ENCODE measurements at regions not wholly inside any gene's neighbourhood (a gene's known extent, or its start where the extent isn't known, plus 50 kb on each side); places are given as distances from the start of the nearest gene placed in this dataset.
"Not testable (repeated sequence)": the region's sequence is repeated elsewhere in the genome, so short reads cannot be mapped to it uniquely, and the experiment has no call there.

DNA sequence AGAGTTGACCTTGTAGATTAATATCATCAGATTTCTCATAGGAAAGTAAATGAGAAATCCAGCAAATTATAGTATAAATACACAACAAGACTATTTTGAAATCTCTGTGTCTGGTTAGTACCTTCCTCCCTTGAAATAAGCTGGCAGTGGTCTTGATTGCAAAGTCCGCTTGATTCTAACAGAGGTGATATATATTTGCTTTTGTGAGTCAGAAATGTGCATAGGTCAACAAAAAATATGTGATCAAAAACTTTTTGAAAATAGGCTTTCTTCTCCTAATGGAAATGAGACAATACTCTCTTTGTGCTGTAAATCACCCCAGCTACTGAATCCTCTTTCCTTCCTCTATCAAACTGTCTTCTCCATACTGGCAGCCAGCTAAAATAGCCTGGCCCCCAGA lies 749.2 kb upstream of the CDH10 start:
- no peak for DNase-seq

DNA sequence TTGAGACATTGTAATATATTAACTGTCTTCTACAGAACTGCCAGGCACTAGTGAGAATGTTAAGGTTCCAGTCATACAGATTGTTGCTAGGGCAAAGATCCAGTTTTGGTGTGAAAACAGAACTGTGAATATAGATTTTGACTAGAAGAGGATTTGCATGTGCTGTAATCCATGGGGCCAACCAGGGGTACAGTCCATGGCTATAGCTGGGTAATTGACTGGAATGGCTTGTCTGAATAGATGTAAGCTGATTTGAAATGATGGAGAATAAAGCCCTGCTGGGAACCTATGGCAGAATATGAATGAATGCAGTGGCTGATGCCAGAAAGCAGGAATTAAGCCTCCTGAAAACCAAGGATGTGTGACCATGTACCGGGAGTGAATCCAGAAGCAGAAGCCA lies 748.5 kb upstream of the CDH10 start:
- DNase-seq, result no peak

DNA sequence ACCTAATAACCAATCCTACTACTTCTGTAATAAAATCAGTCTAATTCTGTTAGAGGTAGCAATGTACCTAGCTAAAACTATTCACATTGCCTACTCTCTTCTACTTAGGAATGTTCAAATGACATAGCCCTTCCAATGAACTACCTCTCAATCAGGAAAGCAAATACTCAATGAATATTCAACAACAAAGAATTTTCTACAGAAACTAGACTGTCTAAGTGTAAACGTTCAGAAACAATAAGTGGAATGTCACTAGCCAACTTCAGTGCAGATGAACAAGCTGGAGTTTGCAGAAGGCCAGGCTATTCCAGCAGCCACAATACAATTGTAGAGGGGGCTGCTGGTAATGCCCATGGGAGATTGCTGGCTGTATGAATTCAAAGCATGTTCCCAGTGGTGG lies 743.2 kb upstream of the CDH10 start:
- no peak for DNase-seq

DNA sequence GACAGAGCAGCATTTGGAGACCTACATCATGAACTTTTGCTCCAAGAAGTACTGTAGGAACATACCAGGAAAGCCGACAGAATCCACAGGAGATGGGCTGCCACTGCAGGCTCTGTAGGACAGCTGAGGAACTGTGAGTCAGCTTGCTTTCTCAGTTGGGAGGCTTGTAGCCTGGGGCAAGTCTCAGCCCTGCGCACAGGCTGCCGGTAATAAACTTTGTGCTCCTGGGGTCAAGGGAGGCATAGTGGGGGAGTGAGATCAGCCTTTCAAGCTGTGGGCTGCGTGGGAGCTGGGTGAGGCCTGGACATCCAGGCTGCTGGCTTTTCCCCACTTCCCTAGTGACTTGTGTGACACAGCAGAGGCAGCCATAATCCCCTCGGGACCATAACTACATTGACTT lies 718.0 kb upstream of the CDH10 start:
- DNase-seq, result no peak

DNA sequence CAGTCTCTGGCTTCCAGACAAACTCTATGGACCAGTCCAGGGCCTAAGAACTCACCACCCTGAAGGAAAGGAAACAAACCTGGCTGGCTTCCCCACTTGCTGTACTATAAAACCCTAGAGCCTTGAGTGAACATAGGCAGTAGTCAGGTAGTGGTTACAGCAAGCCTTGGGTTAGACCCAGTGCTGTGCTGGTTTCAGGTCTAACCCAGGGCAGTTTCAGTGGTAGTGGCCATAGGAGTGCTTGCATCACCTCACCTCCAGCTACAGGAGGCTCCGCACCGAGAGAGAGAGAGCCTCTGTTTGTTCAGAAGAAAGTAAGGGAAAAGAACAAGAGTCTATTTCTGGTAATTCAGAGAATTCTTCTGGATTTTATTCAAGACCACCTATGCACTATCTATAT lies 714.1 kb upstream of the CDH10 start:
- DNase-seq, result no peak

DNA sequence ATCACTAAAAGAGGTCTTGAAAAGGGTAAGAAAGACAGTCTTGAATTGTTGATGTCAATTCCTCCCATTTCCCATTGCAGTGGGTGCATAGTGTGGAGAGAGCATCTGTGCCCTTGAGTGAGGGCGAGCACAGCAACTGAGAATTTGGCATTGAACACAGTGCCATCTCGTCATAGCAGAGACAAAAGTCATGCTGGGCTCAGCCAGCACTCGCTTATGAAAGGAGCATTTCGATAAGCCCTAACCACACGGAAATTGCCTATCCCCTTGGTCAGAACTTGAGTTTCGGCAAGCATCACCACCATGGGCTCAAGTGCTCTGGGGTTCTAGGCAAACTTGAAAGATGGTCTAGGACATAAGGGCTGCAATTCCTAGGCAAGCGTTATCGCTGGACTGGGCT lies 712.8 kb upstream of the CDH10 start:
- DNase-seq, result no peak

DNA sequence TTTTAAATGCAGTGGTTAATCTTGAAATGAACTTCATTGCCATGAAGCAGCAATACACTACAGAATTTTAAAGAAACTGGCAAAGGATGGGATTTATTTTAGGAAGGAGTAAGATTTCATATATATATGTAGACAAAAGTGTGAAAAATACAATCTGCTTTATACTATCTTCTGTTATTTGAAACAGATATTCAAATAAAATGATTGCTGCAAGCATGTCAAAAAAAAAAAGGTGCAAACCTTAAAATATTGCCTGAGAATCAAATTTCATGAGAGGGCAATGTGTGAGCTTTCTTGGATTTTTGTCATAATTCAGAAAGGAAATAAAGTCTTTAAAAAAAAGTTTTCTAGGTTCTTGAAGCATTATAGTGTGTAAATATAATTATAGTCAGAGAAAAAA lies 705.0 kb upstream of the CDH10 start:
- DNase-seq, result no peak

DNA sequence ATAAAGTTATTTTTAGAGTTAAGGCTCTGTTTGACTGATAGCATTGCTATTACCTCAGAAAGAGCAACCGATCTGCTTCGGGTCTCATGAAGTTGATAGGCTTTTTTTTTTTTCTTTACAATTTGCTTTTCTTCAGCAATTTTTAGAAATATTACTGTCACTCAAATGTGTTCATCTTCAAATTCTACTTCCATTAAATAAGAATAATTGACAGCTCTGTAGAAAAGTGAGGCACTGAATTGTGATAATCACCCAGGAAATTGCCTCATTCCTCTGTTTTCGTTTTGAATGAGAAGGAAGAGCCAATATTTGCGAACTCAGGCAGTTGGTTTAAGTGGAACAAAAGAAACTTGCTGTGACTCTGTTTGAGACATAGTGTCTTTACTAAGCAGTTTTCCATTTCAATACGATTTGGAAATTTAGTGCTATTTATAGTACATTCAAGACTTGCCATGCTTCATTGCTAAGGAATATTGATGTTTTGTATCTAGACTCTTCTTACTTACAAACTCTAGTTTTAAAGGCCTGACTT lies 700.5 kb upstream of the CDH10 start:
- DNase-seq, result no peak

DNA sequence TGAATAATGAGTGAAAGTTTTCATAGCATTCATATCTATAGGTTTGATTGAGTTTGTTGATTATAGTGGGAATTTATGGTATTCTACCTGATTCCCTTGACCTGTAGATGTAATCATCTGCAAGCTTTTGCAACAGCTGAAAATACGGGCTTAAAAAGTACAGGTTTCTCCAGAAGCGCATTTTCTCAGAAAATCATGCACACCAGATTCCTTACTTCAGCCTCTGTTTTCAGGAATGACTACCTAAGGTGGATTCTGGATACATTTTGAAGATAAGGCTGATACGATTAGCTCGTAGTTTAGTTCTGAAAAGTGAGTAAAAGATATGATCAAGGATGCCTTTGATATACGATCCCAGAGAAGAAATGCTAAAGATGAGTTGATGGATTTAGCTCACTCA lies 694.8 kb upstream of the CDH10 start:
- DNase-seq, result no peak

DNA sequence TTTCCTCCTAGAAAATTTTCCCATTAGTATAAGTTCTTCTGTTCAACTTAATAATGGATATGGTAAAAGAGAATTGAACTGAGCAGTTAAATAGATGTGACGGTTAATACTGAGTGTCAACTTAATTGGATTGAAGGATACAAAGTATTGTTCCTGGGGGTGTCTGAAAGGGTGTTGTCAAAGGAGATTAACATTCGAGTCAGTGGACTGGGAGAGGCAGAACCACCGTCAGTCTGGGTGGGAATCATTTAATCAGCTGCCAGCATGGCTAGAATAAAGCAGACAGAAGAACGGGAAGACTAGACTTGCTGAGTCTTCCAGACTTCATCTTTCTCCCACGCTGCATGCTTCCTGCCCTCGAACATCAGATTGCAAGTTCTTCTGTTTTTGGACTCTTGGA lies 689.6 kb upstream of the CDH10 start:
- no peak for DNase-seq

DNA sequence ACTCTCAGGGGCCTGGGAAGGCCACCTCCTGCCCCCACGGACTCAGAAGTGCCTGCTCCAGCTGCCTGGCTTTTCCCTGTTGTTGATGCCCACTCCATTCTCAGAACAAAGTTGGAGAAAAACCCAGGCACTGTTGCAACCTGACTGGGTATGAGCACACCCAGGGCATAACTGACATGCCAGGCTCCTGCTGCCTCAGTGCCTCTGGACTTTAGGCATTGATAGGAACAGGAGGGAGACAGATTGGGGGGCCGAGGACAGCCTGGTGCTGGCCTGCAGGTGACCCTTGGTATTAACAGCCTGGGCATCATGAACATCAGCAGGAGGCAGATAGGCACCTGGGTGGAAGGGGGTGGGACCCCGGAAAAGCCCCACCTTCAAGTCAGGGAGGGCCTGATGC lies 685.9 kb upstream of the CDH10 start:
- DNase-seq, result no peak

DNA sequence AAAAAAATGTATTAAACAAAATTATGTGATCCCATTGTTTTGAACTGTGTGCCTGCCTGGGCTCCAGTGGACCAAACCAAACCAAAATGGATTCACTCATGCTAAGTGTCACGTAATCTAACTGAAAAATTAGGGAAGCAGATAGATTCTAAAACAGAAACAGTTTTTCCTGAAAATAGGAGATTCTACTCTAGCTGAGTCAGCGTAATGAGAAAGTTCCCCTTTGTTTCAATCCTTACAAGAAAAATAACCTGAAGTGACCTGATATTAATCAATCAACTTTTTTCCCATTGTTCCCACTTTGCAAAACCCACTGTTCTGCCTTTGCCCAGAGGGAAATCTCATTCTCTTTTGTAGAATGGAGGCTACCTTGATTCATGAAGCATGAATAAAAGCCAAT lies 682.4 kb upstream of the CDH10 start:
- DNase-seq, result no peak

DNA sequence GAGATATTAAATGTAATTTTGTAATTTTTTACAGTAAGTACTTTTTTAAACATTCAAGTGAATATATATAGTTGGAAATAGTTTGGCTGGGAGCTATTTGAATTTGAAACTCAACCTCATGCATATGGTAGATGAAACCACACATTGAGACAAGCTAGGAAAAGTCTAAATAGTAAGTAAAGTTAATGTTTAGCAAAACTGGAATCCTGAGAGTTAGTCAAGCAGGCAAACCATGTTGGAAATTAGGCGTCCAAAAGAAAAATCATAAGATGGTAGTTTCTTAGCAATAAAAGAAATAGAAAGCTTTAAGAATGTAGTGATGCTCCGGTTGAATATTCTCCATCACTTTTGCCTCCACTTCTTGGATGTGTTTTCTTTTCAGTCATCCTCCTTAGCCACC lies 657.1 kb upstream of the CDH10 start:
- DNase-seq, result no peak

DNA sequence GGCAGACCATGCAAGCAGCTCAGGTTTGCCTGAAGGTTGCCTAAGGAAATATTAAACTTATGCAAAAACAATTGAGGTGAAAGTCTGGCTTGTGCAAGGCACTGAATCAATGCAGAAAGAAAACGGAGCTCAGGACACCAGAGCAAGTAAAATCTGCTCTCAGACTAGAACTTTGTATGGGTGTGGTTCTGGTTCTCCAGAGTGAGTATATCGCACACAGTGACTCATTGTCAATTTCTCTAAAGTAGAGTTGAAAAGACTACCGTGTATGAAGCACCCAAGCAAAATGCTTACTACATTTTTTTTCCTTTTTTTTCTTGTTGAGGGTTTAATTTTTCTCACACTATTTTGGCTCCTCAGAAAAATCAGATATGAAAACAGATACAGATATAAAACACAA lies 650.3 kb upstream of the CDH10 start:
- no peak for DNase-seq

DNA sequence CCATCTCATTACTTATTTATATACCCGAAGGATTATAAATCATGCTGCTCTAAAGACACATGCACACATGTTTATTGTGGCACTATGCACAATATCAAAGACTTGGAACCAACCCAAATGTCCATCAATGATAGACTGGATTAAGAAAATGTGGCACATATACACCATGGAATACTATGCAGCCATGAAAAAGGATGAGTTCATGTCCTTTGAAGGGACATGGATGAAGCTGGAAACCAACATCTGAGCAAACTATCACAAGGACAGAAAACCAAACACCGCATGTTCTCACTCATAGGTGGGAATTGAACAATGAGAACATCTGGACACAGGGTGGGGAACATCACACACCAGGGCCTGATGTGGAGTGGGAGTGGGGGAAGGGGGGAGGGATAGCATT lies 645.0 kb upstream of the CDH10 start:
- not testable (repeated sequence) for DNase-seq

DNA sequence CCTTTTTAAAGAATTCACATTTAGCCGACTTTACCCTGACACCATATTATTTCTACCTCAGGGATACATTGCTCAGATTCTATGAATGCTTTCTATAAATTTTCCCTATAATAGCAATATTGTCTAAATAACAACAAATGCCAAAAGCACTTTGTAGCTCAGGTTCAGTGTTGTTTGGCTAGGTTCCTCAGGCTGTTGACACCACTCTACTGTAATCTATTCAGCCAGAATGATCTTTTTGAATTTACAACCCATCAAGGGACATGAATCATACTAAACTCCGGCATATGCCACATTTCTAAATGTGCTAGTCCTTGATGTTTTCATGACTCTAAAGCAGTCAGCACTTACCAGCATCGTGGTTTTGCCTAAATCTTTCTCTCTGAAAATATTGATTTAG lies 641.5 kb upstream of the CDH10 start:
- DNase-seq, result no peak

DNA sequence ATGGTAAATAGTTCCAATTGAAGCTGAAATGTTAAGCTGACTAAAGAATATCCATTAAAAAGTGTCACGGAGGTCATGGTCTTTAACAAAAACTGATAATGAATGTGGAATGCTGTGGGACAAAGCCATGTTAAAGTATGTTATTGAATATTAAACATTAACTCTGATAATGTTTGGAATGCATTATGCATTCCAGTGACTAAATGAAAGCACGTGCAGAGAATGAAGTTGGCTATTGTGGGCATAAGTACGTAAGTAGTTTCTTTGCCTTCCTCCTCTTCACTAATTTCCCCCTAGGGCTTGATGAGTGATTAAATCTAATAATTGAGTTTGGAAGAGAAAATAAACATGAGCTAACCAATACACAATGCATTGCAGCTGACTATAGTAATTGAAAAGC lies 640.4 kb upstream of the CDH10 start:
- DNase-seq, result no peak

DNA sequence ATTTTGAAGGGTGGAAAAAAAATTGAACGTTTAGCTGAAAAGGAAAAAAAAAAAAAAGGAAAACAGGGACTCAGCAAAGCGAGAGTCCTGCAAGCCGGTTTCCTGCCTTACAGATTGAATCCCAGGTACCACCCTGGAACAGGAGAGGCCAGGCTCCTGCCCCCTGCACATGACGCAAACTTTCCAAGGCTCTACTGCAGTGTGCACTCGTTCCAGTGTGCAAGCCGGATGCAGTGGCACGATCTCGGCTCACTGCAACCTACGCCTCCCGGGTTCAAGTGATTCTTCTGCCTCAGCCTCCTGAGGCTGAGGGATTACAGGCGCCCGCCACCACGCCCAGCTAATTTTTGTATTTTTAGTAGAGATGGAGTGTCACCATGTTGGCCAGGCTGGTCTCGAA lies 618.7 kb upstream of the CDH10 start:
- DNase-seq, result not testable (repeated sequence)

DNA sequence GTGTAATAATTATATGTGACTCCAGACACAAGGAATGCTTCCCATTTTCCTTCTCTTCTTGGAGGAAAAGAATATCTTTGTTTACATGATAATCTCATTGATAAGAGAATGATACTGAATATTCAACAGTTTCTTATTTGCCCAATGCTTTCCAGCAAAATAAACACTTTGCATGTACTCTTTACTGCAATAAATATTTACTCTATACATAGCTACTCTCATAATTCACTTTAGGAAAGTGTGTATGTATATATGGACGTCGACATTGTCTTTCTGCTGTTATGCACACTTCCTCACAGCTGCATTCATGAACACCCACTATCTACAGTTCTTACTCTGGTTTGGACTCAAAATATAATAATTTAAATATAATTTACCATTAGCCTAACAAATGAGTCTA lies 617.4 kb upstream of the CDH10 start:
- no peak for DNase-seq

DNA sequence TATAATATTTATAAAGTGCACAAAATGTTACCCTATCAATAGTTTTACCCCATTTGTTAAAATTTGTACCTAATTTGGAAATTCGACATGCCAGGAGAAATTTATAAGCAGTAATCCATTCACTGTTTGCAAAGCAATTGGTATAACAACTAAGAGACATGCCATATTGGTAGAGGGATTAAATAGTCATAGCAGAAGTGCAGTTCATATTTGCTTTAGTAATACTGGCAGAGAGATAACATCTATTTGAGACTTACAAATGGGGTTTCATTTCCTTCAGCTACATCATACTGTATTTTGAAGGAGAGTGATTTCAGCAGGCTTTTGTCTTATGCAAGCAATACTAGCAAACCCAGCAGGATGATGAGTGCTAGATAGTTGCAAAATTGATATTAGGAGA lies 610.4 kb upstream of the CDH10 start:
- DNase-seq, result no peak

DNA sequence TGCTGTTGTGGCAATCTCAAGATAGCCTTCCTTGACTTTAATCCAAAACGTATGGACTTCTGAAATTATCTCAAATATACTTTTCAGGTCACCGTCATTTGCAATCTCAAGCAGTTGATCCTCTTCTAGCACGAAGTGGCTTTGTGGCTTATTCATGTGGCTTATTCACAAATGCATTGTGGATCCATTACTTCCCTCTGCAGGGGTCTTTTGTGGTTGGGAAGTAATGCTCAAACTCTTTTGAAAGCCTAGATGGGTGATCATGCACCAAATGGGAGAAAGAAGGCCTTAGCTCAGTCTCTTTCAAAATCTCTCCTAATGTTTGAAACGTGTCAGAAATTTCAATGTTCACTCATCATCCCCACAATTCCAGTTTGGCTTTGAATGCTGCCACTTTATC lies 597.2 kb upstream of the CDH10 start:
- DNase-seq, result no peak

DNA sequence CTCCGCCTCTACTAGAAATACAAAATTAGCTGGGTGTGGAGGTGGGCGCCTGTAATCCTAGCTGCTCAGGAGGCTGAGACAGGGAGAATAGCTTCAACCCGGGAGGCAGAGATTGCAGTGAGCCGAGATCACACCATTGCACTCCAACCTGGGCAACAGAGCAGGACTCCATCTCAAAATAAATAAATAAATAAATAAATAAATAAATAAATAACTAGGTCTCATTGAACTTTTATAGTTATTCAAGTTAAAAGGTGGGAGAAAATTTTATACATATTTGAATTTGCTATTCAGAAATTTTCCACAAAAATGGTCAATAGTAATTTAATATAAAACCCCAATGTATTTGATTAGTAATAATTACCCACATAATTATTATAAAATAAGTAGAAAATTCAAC lies 593.9 kb upstream of the CDH10 start:
- DNase-seq, result not testable (repeated sequence)

DNA sequence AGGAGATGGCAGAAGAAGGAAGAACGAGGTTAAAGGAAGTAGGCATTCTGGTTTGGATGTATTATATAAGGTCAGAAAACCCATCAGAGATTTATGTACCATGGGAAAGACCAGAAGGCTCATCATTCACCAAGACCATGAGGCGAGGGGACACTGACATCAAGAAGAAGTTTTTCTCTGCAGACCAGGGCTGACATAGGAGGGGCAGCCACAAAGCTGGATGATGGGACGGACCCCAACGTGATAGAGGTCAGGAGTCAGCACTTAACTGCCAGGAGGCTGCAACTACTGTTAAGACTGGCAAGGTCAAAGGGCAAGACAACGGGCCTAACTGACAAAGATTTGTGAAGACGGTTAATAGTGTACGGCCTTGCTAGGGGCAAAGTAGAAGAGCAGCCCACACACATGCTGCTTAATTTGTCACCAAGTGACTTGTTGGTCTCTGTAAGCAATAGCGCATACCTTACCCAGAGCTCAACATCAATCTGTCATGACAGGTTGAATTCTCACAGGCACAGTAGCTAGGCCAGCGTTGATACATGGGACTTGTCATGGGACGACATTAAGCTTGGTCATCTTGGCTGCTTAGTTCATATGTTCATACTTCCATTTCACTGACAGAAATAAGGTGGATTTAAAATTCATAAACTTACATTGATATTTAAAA lies 579.7 kb upstream of the CDH10 start:
- DNase-seq, result no peak

DNA sequence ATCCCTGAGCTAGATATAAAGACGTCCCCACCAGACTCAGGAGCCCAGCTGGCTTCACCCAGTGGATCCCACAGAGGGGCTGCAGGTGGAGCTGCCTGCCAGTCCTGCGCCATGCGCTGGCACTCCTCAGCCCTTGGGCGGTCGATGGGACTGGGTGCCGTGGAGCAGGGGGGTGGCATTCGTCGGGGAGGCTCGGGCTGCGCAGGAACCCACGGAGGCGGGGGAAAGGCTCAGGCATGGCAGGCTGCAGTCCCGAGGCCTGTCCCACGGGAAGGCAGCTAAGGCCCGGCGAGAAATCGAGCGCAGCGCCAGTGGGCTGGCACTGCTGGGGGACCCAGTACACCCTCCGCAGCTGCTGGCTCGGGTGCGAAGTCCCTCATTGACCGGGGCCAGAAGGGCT lies 555.1 kb upstream of the CDH10 start:
- not testable (repeated sequence) for DNase-seq

Data from muscle of arm (tissue), 1 donor.